ENCODE measurements at regions not wholly inside any gene's neighbourhood (a gene's known extent, or its start where the extent isn't known, plus 50 kb on each side); places are given as distances from the start of the nearest gene placed in this dataset.
"Not testable (repeated sequence)": the region's sequence is repeated elsewhere in the genome, so short reads cannot be mapped to it uniquely, and the experiment has no call there.

- intact Hi-C loops (cut with micrococcal nuclease): no loop called here
- ATAC-seq: no peak
- DNase-seq: no peak
Measured at GRCh38 chr5:15282611-15283010, 217.4 kb upstream of the FBXL7 start.

- DNase-seq; intact Hi-C loops (cut with micrococcal nuclease); ATAC-seq: not testable (repeated sequence)
Measured at GRCh38 chr5:15271596-15271995, 228.4 kb upstream of the FBXL7 start.

- no peak for DNase-seq
- ATAC-seq: no peak
- intact Hi-C loops (cut with micrococcal nuclease): no loop called here
Measured at GRCh38 chr5:15267966-15268365, 232.0 kb upstream of the FBXL7 start.

GRCh38 chr5:15266841-15267240 lies 233.1 kb upstream of the FBXL7 start:
- intact Hi-C loops (cut with micrococcal nuclease): no loop called here
- DNase-seq (no peak), ATAC-seq (no peak)

- peak; percentile 30 for ATAC-seq
- intact Hi-C loops (cut with micrococcal nuclease): no loop called here
- no peak for DNase-seq
Measured at GRCh38 chr5:15266229-15266628, 233.8 kb upstream of the FBXL7 start.

- intact Hi-C loops (cut with micrococcal nuclease): no loop called here
- no peak for DNase-seq
- no peak for ATAC-seq
Measured at GRCh38 chr5:15263942-15264341, 236.0 kb upstream of the FBXL7 start.

- intact Hi-C loops (cut with micrococcal nuclease): no loop called here
- no peak for ATAC-seq
- no peak for DNase-seq
Measured at GRCh38 chr5:15263406-15263805, 236.6 kb upstream of the FBXL7 start.

- peak; percentile 93 for ATAC-seq
- intact Hi-C loops (cut with micrococcal nuclease): no loop called here
- DNase-seq: no peak
Measured at GRCh38 chr5:15261269-15261995, 238.5 kb upstream of the FBXL7 start.

GRCh38 chr5:15260356-15261268 lies 239.4 kb upstream of the FBXL7 start:
- intact Hi-C loops (cut with micrococcal nuclease): no loop called here
- ATAC-seq (peak; percentile 88), DNase-seq (no peak)

GRCh38 chr5:15256485-15256884 lies 243.5 kb upstream of the FBXL7 start:
- intact Hi-C loops (cut with micrococcal nuclease): no loop called here
- DNase-seq (no peak), ATAC-seq (no peak)

GRCh38 chr5:15255576-15255975 lies 244.4 kb upstream of the FBXL7 start:
- intact Hi-C loops (cut with micrococcal nuclease): no loop called here
- no peak for DNase-seq
- no peak for ATAC-seq

GRCh38 chr5:15254607-15255006 lies 245.4 kb upstream of the FBXL7 start:
- no peak for DNase-seq
- ATAC-seq: no peak
- intact Hi-C loops (cut with micrococcal nuclease): no loop called here

GRCh38 chr5:15252331-15252730 lies 247.6 kb upstream of the FBXL7 start:
- DNase-seq (no peak), ATAC-seq (no peak)
- intact Hi-C loops (cut with micrococcal nuclease): no loop called here

GRCh38 chr5:15249152-15249551 lies 250.8 kb upstream of the FBXL7 start:
- no peak for ATAC-seq
- no peak for DNase-seq
- intact Hi-C loops (cut with micrococcal nuclease): no loop called here

GRCh38 chr5:15248731-15249130 lies 251.2 kb upstream of the FBXL7 start:
- DNase-seq: no peak
- no peak for ATAC-seq
- intact Hi-C loops (cut with micrococcal nuclease): no loop called here

GRCh38 chr5:15245913-15246312 lies 254.1 kb upstream of the FBXL7 start:
- DNase-seq (no peak), ATAC-seq (no peak)
- intact Hi-C loops (cut with micrococcal nuclease): no loop called here

GRCh38 chr5:15243301-15244020 lies 256.5 kb upstream of the FBXL7 start:
- DNase-seq: no peak
- no peak for ATAC-seq
- intact Hi-C loops (cut with micrococcal nuclease): no loop called here

- intact Hi-C loops (cut with micrococcal nuclease): no loop called here
- ATAC-seq (no peak), DNase-seq (no peak)
Measured at GRCh38 chr5:15241216-15241821, 258.7 kb upstream of the FBXL7 start.

- intact Hi-C loops (cut with micrococcal nuclease): no loop called here
- ATAC-seq (no peak), DNase-seq (no peak)
Measured at GRCh38 chr5:15238006-15238405, 262.0 kb upstream of the FBXL7 start.

Measured in left ventricle myocardium superior (tissue), 1 donor.